Activated T-cell treated with anti-CD3 and anti-CD28 coated beads, Interleukin-2, amount 50 U/mL, for 72 hours (primary cell): ENCODE measurements at regions not wholly inside any gene's neighbourhood (a gene's known extent, or its start where the extent isn't known, plus 50 kb on each side); places are given as distances from the start of the nearest gene placed in this dataset.

Experiments
- ATAC-seq, 2 donors: fragments of 150-1000 bp; cut with Tn5 transposase; replicated peaks in 1 of 2; 2 replicates each; pipeline ENCODE4 v1.10.0; 2021; ENCODE audit warnings: moderate library complexity in 2 of 2, mild to moderate bottlenecking in 1 of 2
- DNase-seq, 2 donors: peaks; one replicate each; pipeline ENCODE4 v3.0.0; 2021 to 2022; ENCODE audit warnings: mixed read lengths in 1 of 2
- H3K27ac Mint-ChIP-seq: one replicate; pipeline ENCODE4 v1.8.0; 2022; ENCODE audit warnings: mild to moderate bottlenecking, moderate library complexity, mixed read lengths
- H3K27me3 Mint-ChIP-seq: one replicate; pipeline ENCODE4 v1.8.0; 2022; ENCODE audit warnings: low read depth, mixed read lengths
- H3K36me3 Mint-ChIP-seq, 2 donors: one replicate each; pipeline ENCODE4 v1.8.0; 2022; ENCODE audit warnings: mixed read lengths in 2 of 2, mild to moderate bottlenecking in 1 of 2; ENCODE audit not compliant: insufficient read depth in 2 of 2
- H3K4me1 Mint-ChIP-seq: one replicate; pipeline ENCODE4 v1.8.0; 2022; ENCODE audit warnings: low read depth, mixed read lengths
- H3K4me3 Mint-ChIP-seq, 2 donors: one replicate each; pipeline ENCODE4 v1.8.0; 2022; ENCODE audit warnings: mild to moderate bottlenecking in 2 of 2, mixed read lengths in 2 of 2, moderate library complexity in 2 of 2
- H3K9me3 Mint-ChIP-seq, 2 donors: one replicate each; pipeline ENCODE4 v1.8.0; 2022; ENCODE audit warnings: mixed read lengths in 2 of 2

- H3K4me1 Mint-ChIP-seq: no peaks in the 10 kb centered on the region
- no peak overlapping the region for H3K4me3 Mint-ChIP-seq
- no peaks in the 10 kb centered on the region for H3K36me3 Mint-ChIP-seq
- ATAC-seq (no peak), DNase-seq (no peak)
- H3K27ac Mint-ChIP-seq: no peak overlapping the region
- H3K9me3 Mint-ChIP-seq: peaks cover 0 to 1% of the 10 kb centered on the region in 2 donors
- no peaks in the 10 kb centered on the region for H3K27me3 Mint-ChIP-seq
Observed at GRCh38 chr13:33999811-34000605, 182.1 kb downstream of the RFC3 start.

GRCh38 chr13:34000955-34001354, 183.0 kb downstream of the RFC3 start:
- DNase-seq (no peak), ATAC-seq (no peak)
- no peak overlapping the region for H3K27ac Mint-ChIP-seq
- H3K27me3 Mint-ChIP-seq: no peaks in the 10 kb centered on the region
- no peaks in the 10 kb centered on the region for H3K4me1 Mint-ChIP-seq
- H3K9me3 Mint-ChIP-seq: peaks cover 0 to 1% of the 10 kb centered on the region in 2 donors
- H3K36me3 Mint-ChIP-seq: no peaks in the 10 kb centered on the region
- no peak overlapping the region for H3K4me3 Mint-ChIP-seq

DNA sequence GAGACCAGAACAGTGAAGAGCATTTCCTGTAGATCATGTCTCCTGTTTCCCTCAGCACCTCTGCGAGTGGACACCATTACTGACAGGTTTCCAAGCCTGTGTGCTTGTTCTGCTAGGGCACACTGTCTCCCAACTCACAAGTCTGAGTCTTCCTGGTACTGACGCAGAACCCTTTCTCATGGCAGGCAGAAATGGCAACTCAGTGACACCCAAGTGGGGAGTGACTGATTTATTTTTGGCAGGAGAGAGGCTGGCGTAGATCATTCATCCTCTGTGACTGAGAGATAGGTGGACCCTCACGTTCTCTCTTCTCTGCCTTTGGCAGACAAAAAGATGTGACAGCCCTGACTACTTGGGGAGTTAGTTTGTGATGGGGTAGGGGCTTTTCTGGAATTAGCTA, 183.4 kb downstream of the RFC3 start:
- ATAC-seq: no peak
- Mint-ChIP-seq H3K4me1 (no peaks in the 10 kb centered on the region), H3K27ac (no peak overlapping the region), H3K4me3 (no peak overlapping the region), H3K36me3 (no peaks in the 10 kb centered on the region), H3K9me3 (peaks cover 0 to 1% of the 10 kb centered on the region in 2 donors), H3K27me3 (no peaks in the 10 kb centered on the region)
- DNase-seq: no peak

DNA sequence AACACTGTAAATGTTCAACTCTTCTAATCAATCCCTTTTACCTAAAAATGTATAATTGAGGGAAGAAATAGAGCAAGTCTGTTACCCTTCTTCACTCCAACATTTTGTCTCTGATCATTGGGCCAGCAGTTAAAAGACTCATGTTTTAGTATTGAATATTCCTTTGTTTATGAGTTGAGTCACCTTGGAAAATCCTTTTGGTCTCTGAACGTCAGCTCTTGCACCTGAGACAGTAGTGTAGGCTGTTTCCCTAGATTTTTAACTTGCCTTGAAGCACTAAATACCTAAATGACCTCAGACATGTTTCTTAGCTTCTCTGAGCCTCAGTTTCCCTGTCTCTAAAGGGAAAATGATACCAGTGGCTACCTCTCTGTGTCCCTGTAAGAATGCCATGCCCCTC, 184.2 kb downstream of the RFC3 start:
- Mint-ChIP-seq H3K27me3 (no peaks in the 10 kb centered on the region), H3K4me3 (no peak overlapping the region), H3K4me1 (no peaks in the 10 kb centered on the region), H3K36me3 (no peaks in the 10 kb centered on the region), H3K27ac (no peak overlapping the region), H3K9me3 (no peaks in the 10 kb centered on the region)
- DNase-seq (no peak), ATAC-seq (no peak)

- Mint-ChIP-seq H3K27me3 (no peaks in the 10 kb centered on the region), H3K27ac (no peak overlapping the region), H3K4me1 (no peaks in the 10 kb centered on the region), H3K4me3 (no peak overlapping the region), H3K9me3 (no peaks in the 10 kb centered on the region), H3K36me3 (no peaks in the 10 kb centered on the region)
- ATAC-seq (no peak), DNase-seq (no peak)
Observed at GRCh38 chr13:34002924-34003323, 185.0 kb downstream of the RFC3 start.

DNA sequence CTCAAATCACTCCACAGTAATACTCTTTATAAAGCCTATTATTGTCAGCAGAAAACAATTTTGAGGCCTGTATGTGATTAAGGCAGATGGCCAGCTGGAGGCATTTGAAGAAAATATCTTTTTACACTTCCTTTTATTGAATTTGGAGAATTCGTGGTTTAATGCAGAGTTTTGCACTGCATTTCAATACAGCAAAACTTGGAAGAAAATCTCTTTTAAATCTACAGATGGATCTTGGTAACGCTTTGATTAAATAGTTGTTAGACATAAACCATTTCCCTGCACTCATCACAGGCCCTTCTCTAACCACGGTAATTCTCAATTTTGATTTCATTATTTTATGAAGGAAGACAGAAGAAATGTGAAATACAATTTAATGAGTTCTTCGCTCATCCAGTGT, 185.7 kb downstream of the RFC3 start:
- H3K36me3 Mint-ChIP-seq: no peaks in the 10 kb centered on the region
- H3K4me1 Mint-ChIP-seq: no peaks in the 10 kb centered on the region
- ATAC-seq: no peak
- no peak overlapping the region for H3K4me3 Mint-ChIP-seq
- H3K27ac Mint-ChIP-seq: no peak overlapping the region
- no peak for DNase-seq
- no peaks in the 10 kb centered on the region for H3K27me3 Mint-ChIP-seq
- no peaks in the 10 kb centered on the region for H3K9me3 Mint-ChIP-seq

DNA sequence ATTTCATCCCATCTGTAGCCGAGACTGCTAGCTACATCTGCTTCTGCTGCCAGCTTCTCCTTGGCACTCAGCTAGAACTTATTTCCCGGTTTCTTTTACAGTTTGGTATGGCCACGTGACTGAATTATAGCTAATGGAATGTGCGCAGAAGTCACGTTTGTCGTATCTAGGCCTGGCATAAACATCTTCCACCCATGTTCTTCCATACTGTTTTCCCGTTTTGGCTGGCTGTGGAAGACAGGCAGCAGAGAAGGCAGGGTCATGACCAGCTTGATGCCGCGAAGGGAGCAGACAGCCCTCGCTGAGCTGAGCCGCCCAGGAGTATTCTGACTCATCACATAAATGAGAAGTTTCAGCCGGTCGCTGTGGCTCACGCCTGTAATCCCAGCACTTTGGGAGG, 186.7 kb downstream of the RFC3 start:
- Mint-ChIP-seq H3K27me3 (no peaks in the 10 kb centered on the region), H3K4me1 (no peaks in the 10 kb centered on the region), H3K9me3 (no peaks in the 10 kb centered on the region), H3K27ac (no peak overlapping the region), H3K36me3 (no peaks in the 10 kb centered on the region), H3K4me3 (no peak overlapping the region)
- DNase-seq (no peak), ATAC-seq (no peak)

- no peaks in the 10 kb centered on the region for H3K4me1 Mint-ChIP-seq
- no peak overlapping the region for H3K27ac Mint-ChIP-seq
- H3K36me3 Mint-ChIP-seq: no peaks in the 10 kb centered on the region
- no peaks in the 10 kb centered on the region for H3K27me3 Mint-ChIP-seq
- ATAC-seq (no peak), DNase-seq (no peak)
- H3K9me3 Mint-ChIP-seq: no peaks in the 10 kb centered on the region
- no peak overlapping the region for H3K4me3 Mint-ChIP-seq
Observed at GRCh38 chr13:34006011-34006410, 188.1 kb downstream of the RFC3 start.

- H3K27ac Mint-ChIP-seq: no peak overlapping the region
- H3K36me3 Mint-ChIP-seq: no peaks in the 10 kb centered on the region
- no peaks in the 10 kb centered on the region for H3K27me3 Mint-ChIP-seq
- ATAC-seq: no peak
- no peaks in the 10 kb centered on the region for H3K9me3 Mint-ChIP-seq
- no peaks in the 10 kb centered on the region for H3K4me1 Mint-ChIP-seq
- no peak for DNase-seq
- H3K4me3 Mint-ChIP-seq: no peak overlapping the region
Observed at GRCh38 chr13:34011552-34012085, 193.7 kb downstream of the RFC3 start.

GRCh38 chr13:34012382-34012781, 194.4 kb downstream of the RFC3 start:
- no peak overlapping the region for H3K27ac Mint-ChIP-seq
- H3K9me3 Mint-ChIP-seq: no peaks in the 10 kb centered on the region
- H3K27me3 Mint-ChIP-seq: no peaks in the 10 kb centered on the region
- H3K4me1 Mint-ChIP-seq: no peaks in the 10 kb centered on the region
- no peaks in the 10 kb centered on the region for H3K36me3 Mint-ChIP-seq
- DNase-seq: no peak
- no peak overlapping the region for H3K4me3 Mint-ChIP-seq
- no peak for ATAC-seq

DNA sequence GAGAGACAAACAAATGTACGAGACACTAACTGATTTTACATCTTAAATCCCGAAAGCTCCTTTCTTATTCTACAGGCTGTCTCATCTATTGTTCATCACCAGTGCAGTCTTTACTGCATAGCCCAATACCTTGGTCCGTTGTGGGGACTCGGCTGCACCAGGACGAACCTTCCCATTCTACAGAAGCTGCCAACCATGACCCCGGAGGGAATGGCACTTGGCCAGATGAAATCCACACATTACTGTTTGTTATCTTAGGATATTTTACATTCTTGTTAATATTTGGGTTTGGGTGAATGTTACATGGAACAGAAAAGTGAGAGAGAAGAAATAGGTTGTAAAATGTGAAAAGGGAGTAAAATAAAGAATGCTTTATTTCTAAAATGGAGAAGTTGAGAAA, 195.1 kb downstream of the RFC3 start:
- Mint-ChIP-seq H3K4me1 (no peaks in the 10 kb centered on the region), H3K9me3 (no peaks in the 10 kb centered on the region), H3K27me3 (no peaks in the 10 kb centered on the region), H3K36me3 (no peaks in the 10 kb centered on the region), H3K4me3 (no peak overlapping the region), H3K27ac (no peak overlapping the region)
- DNase-seq (no peak), ATAC-seq (no peak)

GRCh38 chr13:34017231-34017630, 199.3 kb downstream of the RFC3 start:
- Mint-ChIP-seq H3K27ac (no peak overlapping the region), H3K4me3 (no peak overlapping the region), H3K9me3 (peaks cover 6 to 8% of the 10 kb centered on the region in 2 donors), H3K36me3 (no peaks in the 10 kb centered on the region), H3K27me3 (no peaks in the 10 kb centered on the region), H3K4me1 (no peaks in the 10 kb centered on the region)
- no peak for DNase-seq
- no peak for ATAC-seq

- Mint-ChIP-seq H3K9me3 (peaks cover 6 to 8% of the 10 kb centered on the region in 2 donors), H3K36me3 (no peaks in the 10 kb centered on the region), H3K27me3 (no peaks in the 10 kb centered on the region), H3K4me1 (no peaks in the 10 kb centered on the region), H3K4me3 (no peak overlapping the region), H3K27ac (no peak overlapping the region)
- ATAC-seq: no peak
- no peak for DNase-seq
Observed at GRCh38 chr13:34019870-34020269, 201.9 kb downstream of the RFC3 start.

GRCh38 chr13:34020388-34020787, 202.4 kb downstream of the RFC3 start:
- H3K9me3 Mint-ChIP-seq: peaks cover 6 to 8% of the 10 kb centered on the region in 2 donors
- no peak overlapping the region for H3K27ac Mint-ChIP-seq
- H3K36me3 Mint-ChIP-seq: no peaks in the 10 kb centered on the region
- DNase-seq: no peak
- H3K4me3 Mint-ChIP-seq: no peak overlapping the region
- no peaks in the 10 kb centered on the region for H3K4me1 Mint-ChIP-seq
- ATAC-seq: no peak
- no peaks in the 10 kb centered on the region for H3K27me3 Mint-ChIP-seq
